ENCODE measurements at regions not wholly inside any gene's neighbourhood (a gene's known extent, or its start where the extent isn't known, plus 50 kb on each side); places are given as distances from the start of the nearest gene placed in this dataset.

DNA sequence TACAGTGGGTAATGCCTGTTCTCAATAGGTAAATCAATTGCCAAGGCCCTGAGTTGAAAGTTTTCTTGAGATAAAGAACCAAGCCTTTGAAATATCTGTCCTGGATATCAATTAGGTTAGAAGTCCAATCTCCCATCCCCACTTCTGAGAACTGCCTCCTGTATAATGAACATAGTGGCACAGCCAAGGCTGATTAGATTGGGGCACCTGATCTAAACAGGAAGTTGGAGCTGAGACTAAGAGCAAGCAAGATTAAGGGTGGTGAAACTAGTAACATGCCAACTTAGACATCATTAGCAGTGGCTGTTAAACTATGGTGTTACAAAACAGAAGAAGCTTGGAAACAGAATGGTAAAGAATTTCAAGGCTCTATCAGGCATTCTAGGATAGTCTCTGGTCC lies 137.7 kb upstream of the TMEM108 start:
- TF ChIP-seq, protein P1, sequence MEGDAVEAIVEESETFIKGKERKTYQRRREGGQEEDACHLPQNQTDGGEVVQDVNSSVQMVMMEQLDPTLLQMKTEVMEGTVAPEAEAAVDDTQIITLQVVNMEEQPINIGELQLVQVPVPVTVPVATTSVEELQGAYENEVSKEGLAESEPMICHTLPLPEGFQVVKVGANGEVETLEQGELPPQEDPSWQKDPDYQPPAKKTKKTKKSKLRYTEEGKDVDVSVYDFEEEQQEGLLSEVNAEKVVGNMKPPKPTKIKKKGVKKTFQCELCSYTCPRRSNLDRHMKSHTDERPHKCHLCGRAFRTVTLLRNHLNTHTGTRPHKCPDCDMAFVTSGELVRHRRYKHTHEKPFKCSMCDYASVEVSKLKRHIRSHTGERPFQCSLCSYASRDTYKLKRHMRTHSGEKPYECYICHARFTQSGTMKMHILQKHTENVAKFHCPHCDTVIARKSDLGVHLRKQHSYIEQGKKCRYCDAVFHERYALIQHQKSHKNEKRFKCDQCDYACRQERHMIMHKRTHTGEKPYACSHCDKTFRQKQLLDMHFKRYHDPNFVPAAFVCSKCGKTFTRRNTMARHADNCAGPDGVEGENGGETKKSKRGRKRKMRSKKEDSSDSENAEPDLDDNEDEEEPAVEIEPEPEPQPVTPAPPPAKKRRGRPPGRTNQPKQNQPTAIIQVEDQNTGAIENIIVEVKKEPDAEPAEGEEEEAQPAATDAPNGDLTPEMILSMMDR (IDR thresholded peaks at IDR 0.05; ENCODE audit: low read depth, low read length, missing control alignments): no peak
- in situ Hi-C loops (cut with HindIII; ENCODE audit: low pct_ligation_motif_present, low sequenced_read_pairs): no loop called here
- DNase-seq: no peak
- H3K4me3 ChIP-seq (ENCODE audit: low read depth, low read length): no peak overlapping the region
- no peak overlapping the region for H3K27ac ChIP-seq
- no peaks in the 10 kb centered on the region for H3K36me3 ChIP-seq (replicated peaks)
- no peaks in the 10 kb centered on the region for H3K27me3 ChIP-seq (replicated peaks)

DNA sequence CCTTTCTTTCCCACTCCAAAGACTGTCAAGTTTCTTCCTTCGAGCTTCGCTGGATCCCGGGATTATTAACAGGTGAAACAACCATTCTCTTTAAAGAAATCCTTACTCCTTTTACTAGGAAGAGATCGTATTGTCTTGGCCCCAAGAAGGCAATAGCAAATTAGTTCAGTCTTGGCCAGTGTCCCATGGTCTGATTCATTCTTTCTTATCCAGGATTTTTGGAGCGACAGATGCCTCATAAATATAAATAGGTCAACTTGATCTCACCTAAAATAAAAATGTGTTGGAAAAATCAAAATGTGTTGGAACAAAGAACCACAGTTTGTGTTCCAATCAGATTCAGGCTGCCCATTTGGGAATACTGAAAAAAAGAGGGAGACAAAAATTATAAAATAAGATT lies 140.1 kb upstream of the TMEM108 start:
- Histone ChIP-seq H3K27me3 (replicated peaks) (no peaks in the 10 kb centered on the region), H3K36me3 (replicated peaks) (no peaks in the 10 kb centered on the region), H3K4me3 (ENCODE audit: low read depth, low read length) (no peak overlapping the region), H3K27ac (no peak overlapping the region)
- TF ChIP-seq, protein P1 (IDR thresholded peaks at IDR 0.05; ENCODE audit: low read depth, low read length, missing control alignments): no peak
- no peak for DNase-seq
- in situ Hi-C loops (cut with HindIII; ENCODE audit: low pct_ligation_motif_present, low sequenced_read_pairs): no loop called here

DNA sequence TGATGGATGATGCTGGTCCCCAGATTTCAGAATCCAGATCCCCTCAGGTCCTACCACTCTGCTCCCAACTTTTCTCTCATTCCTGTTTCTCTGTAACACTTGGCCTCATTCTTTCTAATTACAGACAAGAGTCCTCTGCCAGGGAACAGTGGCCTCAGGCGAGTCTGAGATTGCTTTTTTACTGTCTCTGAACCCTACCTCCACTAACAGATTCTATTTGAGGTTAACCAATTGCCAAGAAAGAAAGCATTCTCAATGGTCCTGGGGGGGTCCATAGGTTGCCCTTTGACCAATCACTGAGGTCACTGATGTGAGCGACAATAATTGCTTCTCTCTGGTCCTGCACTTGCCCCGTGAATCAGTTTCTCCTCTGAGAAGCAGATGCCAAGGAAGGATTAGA lies 145.2 kb upstream of the TMEM108 start:
- Histone ChIP-seq H3K27ac (no peak overlapping the region), H3K27me3 (replicated peaks) (no peaks in the 10 kb centered on the region), H3K36me3 (replicated peaks) (no peaks in the 10 kb centered on the region), H3K4me3 (ENCODE audit: low read depth, low read length) (no peak overlapping the region)
- TF ChIP-seq, protein P1 (IDR thresholded peaks at IDR 0.05; ENCODE audit: low read depth, low read length, missing control alignments): no peak
- in situ Hi-C loops (cut with HindIII; ENCODE audit: low pct_ligation_motif_present, low sequenced_read_pairs): no loop called here
- no peak for DNase-seq

- Histone ChIP-seq H3K27me3 (replicated peaks) (no peaks in the 10 kb centered on the region), H3K4me3 (ENCODE audit: low read depth, low read length) (no peak overlapping the region), H3K27ac (no peak overlapping the region), H3K36me3 (replicated peaks) (no peaks in the 10 kb centered on the region)
- TF ChIP-seq, protein P1 (IDR thresholded peaks at IDR 0.05; ENCODE audit: low read depth, low read length, missing control alignments): no peak
- in situ Hi-C loops (cut with HindIII; ENCODE audit: low pct_ligation_motif_present, low sequenced_read_pairs): no loop called here
- no peak for DNase-seq
Observed at GRCh38 chr3:132881756-132882409, 156.3 kb upstream of the TMEM108 start.

DNA sequence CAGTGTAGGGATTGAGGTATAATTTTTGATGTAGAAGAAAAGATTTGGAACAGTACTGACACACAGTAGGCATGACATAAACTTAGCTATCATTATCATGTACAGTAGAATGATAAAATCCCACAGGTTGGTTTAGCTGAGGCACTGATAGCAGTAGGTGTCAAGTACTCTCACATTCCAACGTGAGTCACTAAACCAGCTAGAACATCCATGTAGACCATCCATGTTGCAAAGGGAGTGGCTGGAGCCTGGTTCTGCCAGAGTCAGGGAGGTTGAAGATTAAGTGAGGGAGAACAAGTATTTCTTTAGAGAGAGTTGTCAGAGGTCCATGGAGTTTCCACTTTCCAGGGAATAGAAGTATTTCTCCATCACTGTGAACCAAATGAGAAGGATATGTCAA lies 157.2 kb upstream of the TMEM108 start:
- in situ Hi-C loops (cut with HindIII; ENCODE audit: low pct_ligation_motif_present, low sequenced_read_pairs): no loop called here
- Histone ChIP-seq H3K36me3 (replicated peaks) (no peaks in the 10 kb centered on the region), H3K27ac (no peak overlapping the region), H3K4me3 (ENCODE audit: low read depth, low read length) (no peak overlapping the region), H3K27me3 (replicated peaks) (no peaks in the 10 kb centered on the region)
- TF ChIP-seq, protein P1 (IDR thresholded peaks at IDR 0.05; ENCODE audit: low read depth, low read length, missing control alignments): no peak
- DNase-seq: no peak

DNA sequence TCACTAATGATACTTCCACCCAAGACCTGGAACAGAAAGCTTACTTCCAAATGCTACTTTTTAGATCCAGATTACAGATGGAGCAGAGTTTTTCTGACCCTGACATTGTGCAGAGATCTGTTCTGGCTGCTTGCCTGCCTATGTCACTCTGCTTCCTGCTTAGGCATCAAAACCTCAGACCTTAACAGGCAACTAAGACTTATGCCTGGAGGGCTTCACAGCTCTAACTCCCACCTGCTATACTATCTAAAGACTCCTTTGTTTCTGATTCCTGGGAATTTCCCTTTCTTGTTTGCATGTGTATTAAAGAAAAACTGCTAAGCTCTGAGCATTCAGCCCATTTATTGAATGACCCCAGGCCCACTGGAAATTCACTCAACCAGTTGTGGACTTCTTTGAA lies 157.4 kb upstream of the NPHP3 start:
- Histone ChIP-seq H3K27me3 (replicated peaks) (no peaks in the 10 kb centered on the region), H3K36me3 (replicated peaks) (no peaks in the 10 kb centered on the region), H3K4me3 (ENCODE audit: low read depth, low read length) (no peak overlapping the region), H3K27ac (no peak overlapping the region)
- no peak for DNase-seq
- in situ Hi-C loops (cut with HindIII; ENCODE audit: low pct_ligation_motif_present, low sequenced_read_pairs): no loop called here
- TF ChIP-seq, protein P1 (IDR thresholded peaks at IDR 0.05; ENCODE audit: low read depth, low read length, missing control alignments): no peak

Data from brain microvascular endothelial cell (primary cell).